HCT116 (cell line): ENCODE measurements at regions not wholly inside any gene's neighbourhood (a gene's known extent, or its start where the extent isn't known, plus 50 kb on each side); places are given as distances from the start of the nearest gene placed in this dataset.

Experiments
- ATAC-seq: fragments of 200-7000 bp; cut with Tn5 transposase; 2 replicates; pipeline ENCODE4 v1.9.1; 2020; ENCODE audit warnings: mild to moderate bottlenecking, moderate library complexity
- BruUV-seq: library from RNA; stranded (reverse); fragments of 400-500 nt; replicated peaks from 2 replicates; lab custom pipeline; 2021; lab: Mats Ljungman, UMichigan
- CTCF ChIA-PET: fragments of 300-600 bp; sonication (Branson Sonifier 250); formaldehyde crosslinking; loops from one replicate; lab custom pipeline; 2021; ENCODE audit warnings: antibody characterized with exemption; lab: Charles Lee
- POLR2A ChIA-PET: fragments of 300-600, 350-600 bp; sonication (Branson Sonifier 250); formaldehyde crosslinking; loops from one replicate; lab custom pipeline; 2021; ENCODE audit warnings: antibody characterized with exemption; lab: Charles Lee
- RAD21 ChIA-PET, 2 experiments: fragments of 300-600 bp; sonication (Branson Sonifier 250); formaldehyde crosslinking; loops; one replicate each; lab custom pipeline; 2023; ENCODE audit warnings: low total read pairs in 2 of 2; ENCODE audit not compliant: uncharacterized antibody in 2 of 2, unreplicated experiment in 2 of 2, low non-redundant PET in 1 of 2; lab: Charles Lee
- DNase-seq: peaks from one replicate; pipeline ENCODE4 v3.0.0-alpha.2; 2010; ENCODE audit warnings: low read depth, low spot score
- H2AFZ ChIP-seq: fragments of 200-600 bp; shearing (Covaris generic), sonication (generic); 2 replicates; pipeline ENCODE4 v1.6.1; 2017; ENCODE audit warnings: low read depth, mixed run types, mixed read lengths, antibody characterized with exemption, low read length; ENCODE audit not compliant: poor library complexity, severe bottlenecking
- H3K27ac ChIP-seq: 2 replicates; pipeline ENCODE4 v1.5.1; 2012; ENCODE audit warnings: low read depth, low read length
- H3K27me3 ChIP-seq: fragments of 200-600 bp; sonication (generic); 2 replicates; pipeline ENCODE4 v1.6.1; 2016; ENCODE audit warnings: mixed run types, low read length, mixed read lengths; ENCODE audit not compliant: insufficient read depth
- H3K36me3 ChIP-seq, 2 experiments: fragments of 200-500 bp in 1 of 2; fragments of 200-600 bp in 1 of 2; sonication (Bioruptor generic) in 1 of 2; sonication (generic) in 1 of 2; 2 replicates each; pipeline versions ENCODE4 v1.5.1 to v1.6.1; 2014 to 2016; ENCODE audit warnings: low read length in 2 of 2, inconsistent platforms in 1 of 2, mixed read lengths in 1 of 2, mixed run types in 1 of 2; ENCODE audit not compliant: insufficient read depth in 2 of 2, control insufficient read depth in 1 of 2
- H3K4me1 ChIP-seq, 2 experiments: fragments of 200-600 bp in 1 of 2; sonication (generic) in 1 of 2; 2 replicates each; pipeline versions ENCODE4 v1.5.1 to v1.6.1; 2012 to 2017; ENCODE audit warnings: low read length in 2 of 2, inconsistent platforms in 1 of 2, mild to moderate bottlenecking in 1 of 2, mixed read lengths in 1 of 2, mixed run types in 1 of 2, moderate library complexity in 1 of 2; ENCODE audit not compliant: insufficient read depth in 2 of 2, control insufficient read depth in 1 of 2
- H3K4me2 ChIP-seq: fragments of 200-600 bp; sonication (generic); 2 replicates; pipeline ENCODE4 v1.6.1; 2017; ENCODE audit warnings: mixed run types, low read length, mixed read lengths
- H3K4me3 ChIP-seq, 2 experiments: fragments of 200-600 bp in 1 of 2; sonication (generic) in 1 of 2; replicated peaks in 1 of 2; 2 replicates each; pipeline ENCODE4 v1.5.1; 2011 to 2016; ENCODE audit warnings: low read length in 2 of 2, control low read depth in 1 of 2, low read depth in 1 of 2, mild to moderate bottlenecking in 1 of 2, mixed read lengths in 1 of 2, mixed run types in 1 of 2
- H3K79me2 ChIP-seq: fragments of 200-600 bp; sonication (generic); 2 replicates; pipeline ENCODE4 v1.6.1; 2017; ENCODE audit warnings: mild to moderate bottlenecking, mixed run types, low read length, moderate library complexity, mixed read lengths; ENCODE audit not compliant: insufficient read depth
- H3K9ac ChIP-seq: fragments of 200-600 bp; sonication (generic); 2 replicates; pipeline ENCODE4 v1.6.1; 2016; ENCODE audit warnings: low read length, mixed read lengths
- H3K9me2 ChIP-seq: fragments of 200-600 bp; sonication (generic), shearing (Covaris generic); 2 replicates; pipeline ENCODE4 v1.6.1; 2017; ENCODE audit warnings: mixed run types, mild to moderate bottlenecking, moderate library complexity; ENCODE audit not compliant: insufficient read depth
- H3K9me3 ChIP-seq, 2 experiments: fragments of 200-500 bp in 1 of 2; fragments of 200-600 bp in 1 of 2; sonication (Bioruptor generic) in 1 of 2; sonication (generic) in 1 of 2; 2 replicates each; pipeline ENCODE4 v1.6.1; 2014 to 2017; ENCODE audit warnings: low read length in 2 of 2, mixed read lengths in 2 of 2, inconsistent platforms in 1 of 2, low read depth in 1 of 2, mild to moderate bottlenecking in 1 of 2, mixed run types in 1 of 2, moderate library complexity in 1 of 2; ENCODE audit not compliant: control insufficient read depth in 1 of 2, insufficient read depth in 1 of 2
- H4K20me1 ChIP-seq: fragments of 200-600 bp; sonication (generic), shearing (Covaris generic); 2 replicates; pipeline ENCODE4 v1.6.1; 2017; ENCODE audit warnings: mixed run types, mild to moderate bottlenecking, moderate library complexity; ENCODE audit not compliant: insufficient read depth
- EGR1 ChIP-seq: IDR thresholded peaks from 2 replicates; pipeline ENCODE4 v1.6.1; 2012; ENCODE audit warnings: low read depth
- EZH2 ChIP-seq: fragments of 200-600 bp; sonication (generic); IDR thresholded peaks from 2 replicates; pipeline ENCODE4 v1.6.1; 2017; ENCODE audit warnings: antibody characterized with exemption, mixed run types
- EZH2phosphoT487 ChIP-seq: fragments of 200-600 bp; IDR thresholded peaks from 2 replicates; pipeline ENCODE4 v1.6.1; 2018; ENCODE audit warnings: antibody characterized with exemption, borderline replicate concordance
- JUND ChIP-seq: IDR thresholded peaks from 2 replicates; pipeline ENCODE4 v1.6.1; 2012
- POLR2A ChIP-seq: IDR thresholded peaks from 2 replicates; pipeline ENCODE4 v1.7.0; 2011; ENCODE audit warnings: borderline replicate concordance; ENCODE audit not compliant: insufficient read depth, insufficient read length; ENCODE audit errors: extremely low read depth
- RAD21 ChIP-seq: IDR thresholded peaks from 2 replicates; pipeline ENCODE4 v1.6.1; 2012; ENCODE audit warnings: low read depth, mild to moderate bottlenecking
- SIN3A ChIP-seq: IDR thresholded peaks from 2 replicates; pipeline ENCODE4 v1.6.1; 2012; ENCODE audit warnings: low read depth
- SP1 ChIP-seq: IDR thresholded peaks from 2 replicates; pipeline ENCODE4 v1.6.1; 2012; ENCODE audit warnings: low read depth
- SRF ChIP-seq: IDR thresholded peaks from 2 replicates; pipeline ENCODE4 v1.6.1; 2012; ENCODE audit warnings: low read depth
- YY1 ChIP-seq: IDR thresholded peaks from 2 replicates; pipeline ENCODE4 v1.6.1; 2011; ENCODE audit warnings: low read length, low read depth, moderate library complexity, mild to moderate bottlenecking; ENCODE audit not compliant: insufficient replicate concordance; ENCODE audit errors: extremely low read depth
- ZFX ChIP-seq: fragments of 450-650 bp; IDR thresholded peaks from 2 replicates; pipeline ENCODE4 v1.6.1; 2017
- intact Hi-C: fragments of 100-400 bp; cut with micrococcal nuclease; formaldehyde crosslinking; loops from 2 replicates; pipeline ENCODE4 v1.10.0; 2022
- TF ChIP-seq, protein P1 (sequence below): IDR thresholded peaks from 2 replicates; pipeline ENCODE4 v1.6.1; 2011; ENCODE audit warnings: mild to moderate bottlenecking, low read length, moderate library complexity; ENCODE audit not compliant: insufficient replicate concordance; ENCODE audit errors: extremely low read depth
- TF ChIP-seq, protein P2 (sequence below), 3 experiments: fragments of 200-600 bp in 1 of 3; sonication (generic) in 1 of 3; IDR thresholded peaks in 2 of 3; conservative IDR thresholded peaks in 1 of 3; 2 replicates each; pipeline ENCODE4 v1.5.1; 2012 to 2017; ENCODE audit warnings: low read depth in 2 of 3, low read length in 2 of 3, antibody characterized with exemption in 1 of 3, borderline replicate concordance in 1 of 3, control low read depth in 1 of 3, mild to moderate bottlenecking in 1 of 3, mixed read lengths in 1 of 3, mixed run types in 1 of 3, moderate library complexity in 1 of 3; ENCODE audit not compliant: insufficient read depth in 1 of 3
- TF ChIP-seq, protein P3 (sequence below): IDR thresholded peaks from 2 replicates; pipeline ENCODE4 v1.6.1; 2012
- TF ChIP-seq, protein P4 (sequence below): IDR thresholded peaks from 2 replicates; pipeline ENCODE4 v1.6.1; 2012

DNA sequence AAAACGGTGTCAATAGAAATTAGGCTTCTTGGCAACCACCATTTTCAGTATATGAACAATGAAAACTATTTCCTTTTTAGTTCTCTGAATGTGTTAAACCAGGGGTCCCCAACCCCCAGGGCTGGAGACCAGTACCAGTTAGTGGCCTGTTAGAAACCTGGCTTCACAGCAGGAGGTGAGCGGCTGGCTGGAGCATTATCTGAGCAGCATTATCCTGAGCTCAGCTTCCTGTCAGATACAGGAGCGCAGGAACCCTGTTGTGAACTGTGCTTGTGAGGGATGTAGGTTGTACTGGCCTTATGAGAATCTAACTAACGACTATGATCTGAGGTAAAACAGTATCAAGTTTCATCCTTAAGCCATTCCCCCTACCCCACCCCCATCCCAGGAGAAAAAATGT, 328.7 kb downstream of the ZBBX start:
- BruUV-seq, result no TSS peak
- Histone ChIP-seq H3K36me3 (no peaks in the 10 kb centered on the region), H2AFZ (no peak overlapping the region), H3K9me2 (no peaks in the 10 kb centered on the region)
- no peak for DNase-seq
- intact Hi-C loops, result no loop called here
- POLR2A ChIA-PET, result no interaction called here
- TF ChIP-seq, protein P1, sequence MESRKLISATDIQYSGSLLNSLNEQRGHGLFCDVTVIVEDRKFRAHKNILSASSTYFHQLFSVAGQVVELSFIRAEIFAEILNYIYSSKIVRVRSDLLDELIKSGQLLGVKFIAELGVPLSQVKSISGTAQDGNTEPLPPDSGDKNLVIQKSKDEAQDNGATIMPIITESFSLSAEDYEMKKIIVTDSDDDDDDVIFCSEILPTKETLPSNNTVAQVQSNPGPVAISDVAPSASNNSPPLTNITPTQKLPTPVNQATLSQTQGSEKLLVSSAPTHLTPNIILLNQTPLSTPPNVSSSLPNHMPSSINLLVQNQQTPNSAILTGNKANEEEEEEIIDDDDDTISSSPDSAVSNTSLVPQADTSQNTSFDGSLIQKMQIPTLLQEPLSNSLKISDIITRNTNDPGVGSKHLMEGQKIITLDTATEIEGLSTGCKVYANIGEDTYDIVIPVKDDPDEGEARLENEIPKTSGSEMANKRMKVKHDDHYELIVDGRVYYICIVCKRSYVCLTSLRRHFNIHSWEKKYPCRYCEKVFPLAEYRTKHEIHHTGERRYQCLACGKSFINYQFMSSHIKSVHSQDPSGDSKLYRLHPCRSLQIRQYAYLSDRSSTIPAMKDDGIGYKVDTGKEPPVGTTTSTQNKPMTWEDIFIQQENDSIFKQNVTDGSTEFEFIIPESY, result no peak
- TF ChIP-seq, protein P2, sequence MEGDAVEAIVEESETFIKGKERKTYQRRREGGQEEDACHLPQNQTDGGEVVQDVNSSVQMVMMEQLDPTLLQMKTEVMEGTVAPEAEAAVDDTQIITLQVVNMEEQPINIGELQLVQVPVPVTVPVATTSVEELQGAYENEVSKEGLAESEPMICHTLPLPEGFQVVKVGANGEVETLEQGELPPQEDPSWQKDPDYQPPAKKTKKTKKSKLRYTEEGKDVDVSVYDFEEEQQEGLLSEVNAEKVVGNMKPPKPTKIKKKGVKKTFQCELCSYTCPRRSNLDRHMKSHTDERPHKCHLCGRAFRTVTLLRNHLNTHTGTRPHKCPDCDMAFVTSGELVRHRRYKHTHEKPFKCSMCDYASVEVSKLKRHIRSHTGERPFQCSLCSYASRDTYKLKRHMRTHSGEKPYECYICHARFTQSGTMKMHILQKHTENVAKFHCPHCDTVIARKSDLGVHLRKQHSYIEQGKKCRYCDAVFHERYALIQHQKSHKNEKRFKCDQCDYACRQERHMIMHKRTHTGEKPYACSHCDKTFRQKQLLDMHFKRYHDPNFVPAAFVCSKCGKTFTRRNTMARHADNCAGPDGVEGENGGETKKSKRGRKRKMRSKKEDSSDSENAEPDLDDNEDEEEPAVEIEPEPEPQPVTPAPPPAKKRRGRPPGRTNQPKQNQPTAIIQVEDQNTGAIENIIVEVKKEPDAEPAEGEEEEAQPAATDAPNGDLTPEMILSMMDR (IDR thresholded peaks at IDR 0.05 in 2 of 3, conservative IDR thresholded peaks at IDR 0.05 in 1 of 3; ENCODE audit: borderline replicate concordance in 1 of 3, insufficient read depth in 1 of 3, low read depth in 2 of 3, low read length in 2 of 3), result no peak
- TF ChIP-seq, all 23 proteins: peak for 0
- Histone ChIP-seq H3K27ac (no peak overlapping the region), H3K4me3 (no peak overlapping the region), H3K9me3 (no peaks in the 10 kb centered on the region), H3K27me3 (no peaks in the 10 kb centered on the region), H3K4me2 (no peak overlapping the region), H3K9ac (no peak overlapping the region), H4K20me1 (no peaks in the 10 kb centered on the region), H3K79me2 (no peaks in the 10 kb centered on the region), H3K4me1 (no peaks in the 10 kb centered on the region)
- ChIA-PET CTCF (no interaction called here), RAD21 (no interaction called here)
- ATAC-seq, result no peak

DNA sequence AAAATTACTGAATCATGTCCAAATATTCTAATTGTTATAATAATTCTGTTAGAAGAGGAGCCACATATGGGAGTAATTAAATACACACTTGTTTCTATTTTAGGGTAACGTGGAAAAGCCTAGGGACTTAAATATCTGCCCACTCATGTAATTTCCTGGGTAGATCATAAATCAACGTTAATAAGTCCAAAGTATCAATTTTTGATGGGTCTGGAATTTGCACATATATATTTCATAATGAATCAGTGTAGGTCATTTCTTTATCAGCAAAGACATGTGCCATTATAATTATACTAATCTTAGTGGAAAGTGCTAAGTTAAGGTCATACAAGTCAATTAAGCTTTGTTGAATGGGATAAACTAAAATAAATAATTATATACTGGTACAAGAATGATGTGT, 346.2 kb downstream of the ZBBX start:
- RAD21 ChIA-PET, result no interaction called here

More for the DNA sequence above, 346.2 kb downstream of the ZBBX start:
- DNase-seq, result no peak
- H3K9ac ChIP-seq, result no peak overlapping the region
- no peaks in the 10 kb centered on the region for H3K9me2 ChIP-seq
- TF ChIP-seq SP1 (no peak), POLR2A (no peak), EZH2phosphoT487 (no peak), YY1 (no peak), RAD21 (no peak), SIN3A (no peak), JUND (no peak), EZH2 (no peak), ZFX (no peak), SRF (no peak), EGR1 (no peak)
- TF ChIP-seq, protein P1, result no peak
- TF ChIP-seq, protein P3, sequence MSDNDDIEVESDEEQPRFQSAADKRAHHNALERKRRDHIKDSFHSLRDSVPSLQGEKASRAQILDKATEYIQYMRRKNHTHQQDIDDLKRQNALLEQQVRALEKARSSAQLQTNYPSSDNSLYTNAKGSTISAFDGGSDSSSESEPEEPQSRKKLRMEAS, result no peak
- TF ChIP-seq, protein P4, sequence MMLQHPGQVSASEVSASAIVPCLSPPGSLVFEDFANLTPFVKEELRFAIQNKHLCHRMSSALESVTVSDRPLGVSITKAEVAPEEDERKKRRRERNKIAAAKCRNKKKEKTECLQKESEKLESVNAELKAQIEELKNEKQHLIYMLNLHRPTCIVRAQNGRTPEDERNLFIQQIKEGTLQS, result no peak
- H3K9me3 ChIP-seq, result no peaks in the 10 kb centered on the region
- ATAC-seq, result no peak
- H2AFZ ChIP-seq, result no peak overlapping the region
- no TSS peak for BruUV-seq
- H3K4me1 ChIP-seq, result no peaks in the 10 kb centered on the region
- intact Hi-C loops, result loop anchor here (2.0 to 10.0 kb wide), 6 partner anchors 311 to 1827 kb away; no protein-coding TSS in a partner anchor
- CTCF ChIA-PET, result no interaction called here
- H3K27me3 ChIP-seq, result no peaks in the 10 kb centered on the region
- POLR2A ChIA-PET, result no interaction called here
- H3K4me2 ChIP-seq, result no peak overlapping the region
- H3K27ac ChIP-seq, result no peak overlapping the region
- H3K4me3 ChIP-seq, result no peak overlapping the region
- H3K36me3 ChIP-seq, result no peaks in the 10 kb centered on the region
- H3K79me2 ChIP-seq, result no peaks in the 10 kb centered on the region
- no peaks in the 10 kb centered on the region for H4K20me1 ChIP-seq
